Heart left ventricle (tissue), 16 donors: ENCODE measurements at regions not wholly inside any gene's neighbourhood (a gene's known extent, or its start where the extent isn't known, plus 50 kb on each side); places are given as distances from the start of the nearest gene placed in this dataset.

Experiments
- ATAC-seq, 4 donors: fragments of 200-7000 bp; cut with Tn5 transposase; one replicate each; pipeline ENCODE4 v1.9.1; 2020 to 2022; ENCODE audit warnings: moderate library complexity in 4 of 4, mild to moderate bottlenecking in 3 of 4, moderate number of reproducible peaks in 1 of 4
- DNase-seq, 5 donors: peaks; one replicate each; pipeline ENCODE4 v3.0.0-alpha.2; 2020
- H3K27ac ChIP-seq, 12 donors: fragments of 200-600 bp; sonication (generic) in 4 of 12; one replicate each; pipeline versions ENCODE4 v1.5.0 to v1.8.0; 2016 to 2022; ENCODE audit warnings: mild to moderate bottlenecking in 2 of 12
- H3K27me3 ChIP-seq, 9 donors: fragments of 200-600 bp; sonication (generic) in 2 of 9; one replicate each; pipeline versions ENCODE4 v1.5.1 to v1.8.0; 2016 to 2022; ENCODE audit warnings: mild to moderate bottlenecking in 3 of 9
- H3K36me3 ChIP-seq, 9 donors: fragments of 200-600 bp; sonication (generic) in 2 of 9; one replicate each; pipeline versions ENCODE4 v1.5.0 to v1.8.0; 2018 to 2022; ENCODE audit warnings: mild to moderate bottlenecking in 2 of 9
- H3K4me1 ChIP-seq, 12 donors: fragments of 200-600 bp; sonication (generic) in 4 of 12; one replicate each; pipeline versions ENCODE4 v1.5.0 to v1.8.0; 2016 to 2022; ENCODE audit warnings: mild to moderate bottlenecking in 3 of 12
- H3K4me3 ChIP-seq, 12 donors: fragments of 200-600 bp; sonication (generic) in 4 of 12; one replicate each; pipeline versions ENCODE4 v1.5.0 to v1.8.0; 2017 to 2022; ENCODE audit warnings: mild to moderate bottlenecking in 9 of 12, moderate library complexity in 4 of 12
- H3K9me3 ChIP-seq, 12 donors: fragments of 200-600 bp; sonication (generic) in 4 of 12; one replicate each; pipeline versions ENCODE4 v1.5.0 to v1.8.0; 2016 to 2022; ENCODE audit warnings: mild to moderate bottlenecking in 1 of 12
- POLR2A ChIP-seq, 2 donors: fragments of 450-650 bp; IDR thresholded peaks; one replicate each; pipeline ENCODE4 v1.6.1; 2017; ENCODE audit warnings: antibody characterized with exemption in 2 of 2, mild to moderate bottlenecking in 2 of 2, moderate library complexity in 2 of 2
- WGBS, 4 donors: extraction: QIAGEN DNeasy Blood & Tissue Kit in 2 of 4; methylation state at CpG; one replicate each; pipeline versions ENCODE4 v1.1.5 to v1.1.7; 2013 to 2018; 5-methylcytosine and 5-hydroxymethylcytosine counted together
- intact Hi-C, 10 donors: fragments of 100-400 bp; cut with DNase I; formaldehyde crosslinking; loops; one replicate each; pipeline versions ENCODE4 v1.11.1 to v1.14.2; 2022
- TF ChIP-seq, protein P1 (sequence below), 12 donors: fragments of 200-600 bp; sonication (generic) in 4 of 12; IDR thresholded peaks; one replicate each; pipeline versions ENCODE4 v1.5.0 to v1.8.0; 2018 to 2022; ENCODE audit warnings: antibody characterized with exemption in 12 of 12, mild to moderate bottlenecking in 5 of 12
- donor health status: ischemic (EF 13 %, LVEDD 7.1; RV severe dilation, severe dysfunction).
- donor health status: healthy with polysubstance abuse.
- donor health status: DM: no; HTN: yes; CAD: no.
- donor health status: DM: no; HTN: no; CAD: no.
- donor health status: ischemic (EF 25% LVEDD 6.9; RV normal size, moderate dysfunction).
- donor health status: ischemic (EF 25% LVEDD 5.7; RV mildly dilated, moderate dysfunction).
- donor health status: healthy.
- donor health status: DM: yes; HTN: yes; CAD: no.
- donor health status: ischemic (EF 35%, LVEDD 5.7; RV mildly dilated, moderate dysfunction).
- donor health status: nonischemic (EF 11% LVEDD 7.7; RV severe dilation, severe dysfunction).
- donor health status: DM: yes; HTN: yes; CAD: no.
- donor health status: PGD.
- donor health status: ischemic (EF 29% LVEDD 5.4; RV normal size, mild dysfunction).
- donor health status: nonischemic (EF 23%, LVEDD 6.1; RV moderate dilation, normal function).

DNA sequence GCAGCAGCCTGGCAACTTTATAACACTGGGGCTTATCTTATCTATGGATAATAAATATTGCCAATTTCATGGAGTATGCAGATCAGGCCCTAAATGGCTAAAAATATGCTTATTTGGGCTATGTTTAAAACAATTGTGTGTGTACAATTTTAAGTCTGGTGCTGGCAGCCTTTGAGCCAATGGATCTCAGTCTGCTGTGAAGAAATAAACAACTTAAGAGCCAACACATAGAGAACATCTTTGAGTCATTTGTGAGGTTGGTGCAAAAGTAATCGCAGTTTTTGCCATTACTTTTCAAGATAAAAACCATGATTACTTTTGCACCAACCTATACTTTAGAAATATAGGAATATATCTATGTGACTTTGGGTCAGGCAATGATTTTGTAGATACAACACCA, 129.1 kb upstream of the CARMIL1 start:
- ATAC-seq (no peak), DNase-seq (no peak)
- H3K4me3 ChIP-seq = no peak overlapping the region
- peaks cover 0 to 19% (median 0%) of the 10 kb centered on the region in 12 donors for H3K9me3 ChIP-seq
- no peak for TF ChIP-seq POLR2A (IDR thresholded peaks at IDR 0.05)
- TF ChIP-seq, protein P1, sequence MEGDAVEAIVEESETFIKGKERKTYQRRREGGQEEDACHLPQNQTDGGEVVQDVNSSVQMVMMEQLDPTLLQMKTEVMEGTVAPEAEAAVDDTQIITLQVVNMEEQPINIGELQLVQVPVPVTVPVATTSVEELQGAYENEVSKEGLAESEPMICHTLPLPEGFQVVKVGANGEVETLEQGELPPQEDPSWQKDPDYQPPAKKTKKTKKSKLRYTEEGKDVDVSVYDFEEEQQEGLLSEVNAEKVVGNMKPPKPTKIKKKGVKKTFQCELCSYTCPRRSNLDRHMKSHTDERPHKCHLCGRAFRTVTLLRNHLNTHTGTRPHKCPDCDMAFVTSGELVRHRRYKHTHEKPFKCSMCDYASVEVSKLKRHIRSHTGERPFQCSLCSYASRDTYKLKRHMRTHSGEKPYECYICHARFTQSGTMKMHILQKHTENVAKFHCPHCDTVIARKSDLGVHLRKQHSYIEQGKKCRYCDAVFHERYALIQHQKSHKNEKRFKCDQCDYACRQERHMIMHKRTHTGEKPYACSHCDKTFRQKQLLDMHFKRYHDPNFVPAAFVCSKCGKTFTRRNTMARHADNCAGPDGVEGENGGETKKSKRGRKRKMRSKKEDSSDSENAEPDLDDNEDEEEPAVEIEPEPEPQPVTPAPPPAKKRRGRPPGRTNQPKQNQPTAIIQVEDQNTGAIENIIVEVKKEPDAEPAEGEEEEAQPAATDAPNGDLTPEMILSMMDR (IDR thresholded peaks at IDR 0.05) = no peak
- H3K27ac ChIP-seq = no peak overlapping the region
- H3K36me3 ChIP-seq = no peaks in the 10 kb centered on the region
- H3K4me1 ChIP-seq = peaks cover 0 to 20% (median 0%) of the 10 kb centered on the region in 12 donors
- intact Hi-C loops = no loop called here
- no peaks in the 10 kb centered on the region for H3K27me3 ChIP-seq
- WGBS, 4 donors = 86 to 95% (median 90%) methylated on average over 1 of the region's 1 CpG

DNA sequence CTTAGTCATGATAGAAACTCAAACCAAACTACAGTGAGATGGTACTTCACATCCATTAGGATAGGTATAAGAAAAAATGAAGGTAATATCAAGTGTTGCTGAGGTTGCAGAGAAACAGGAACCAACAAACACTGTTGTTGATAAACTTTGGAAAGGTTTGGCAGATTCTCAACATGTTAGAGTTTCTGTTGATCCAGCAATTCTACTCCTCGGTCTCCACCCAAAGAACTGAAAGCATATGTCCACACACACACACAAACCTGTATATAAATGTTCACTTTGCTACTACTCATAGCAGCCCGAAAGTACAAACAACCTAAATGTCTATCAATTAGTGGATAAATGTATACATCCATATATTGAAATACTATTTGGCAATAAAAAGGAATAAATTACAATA, 128.3 kb upstream of the CARMIL1 start:
- DNase-seq (no peak), ATAC-seq (no peak)
- TF ChIP-seq, protein P1 (IDR thresholded peaks at IDR 0.05) = no peak
- TF ChIP-seq POLR2A (IDR thresholded peaks at IDR 0.05) = no peak
- Histone ChIP-seq H3K4me3 (no peak overlapping the region), H3K27ac (no peak overlapping the region), H3K27me3 (no peaks in the 10 kb centered on the region), H3K9me3 (peaks cover 0 to 19% (median 0%) of the 10 kb centered on the region in 12 donors), H3K36me3 (no peaks in the 10 kb centered on the region), H3K4me1 (peaks cover 0 to 20% (median 0%) of the 10 kb centered on the region in 12 donors)
- intact Hi-C loops = no loop called here
- 73 to 92% (median 88%) methylated on average over 2 of the region's 2 CpGs for WGBS, 4 donors

GRCh38 chr6:25153079-25153478, 126.1 kb upstream of the CARMIL1 start:
- intact Hi-C loops = no loop called here
- no peak for ATAC-seq
- no peak for DNase-seq

DNA sequence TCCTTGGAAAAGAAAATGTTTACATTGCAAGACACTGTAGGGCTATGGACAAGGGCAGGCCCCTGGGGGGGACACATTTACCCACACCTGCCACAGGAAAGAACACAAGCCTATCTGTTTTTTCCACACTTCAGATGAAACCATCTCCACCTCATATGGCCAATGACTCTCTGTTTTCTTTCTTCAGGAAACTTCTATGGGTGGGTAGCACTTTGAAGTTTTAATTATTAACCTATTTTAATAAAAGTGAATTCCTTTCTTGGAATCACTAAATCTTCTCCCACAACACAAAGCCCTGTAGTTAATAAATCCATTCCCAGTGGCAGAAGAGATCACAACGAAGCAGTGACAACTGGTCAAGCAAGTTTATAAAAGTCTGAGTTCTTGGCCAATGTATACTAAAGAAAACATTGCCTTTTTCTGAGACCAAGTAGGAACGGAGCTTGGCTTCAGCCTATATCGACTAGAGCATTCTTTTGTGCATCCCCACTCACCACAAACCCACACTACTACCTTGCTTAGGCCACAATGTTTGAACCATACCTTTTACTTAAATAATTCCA, 125.1 kb upstream of the CARMIL1 start:
- H3K4me1 ChIP-seq = peaks cover 0 to 8% (median 0%) of the 10 kb centered on the region in 12 donors
- H3K27ac ChIP-seq = no peak overlapping the region
- ATAC-seq (no peak), DNase-seq (no peak)
- intact Hi-C loops = no loop called here
- TF ChIP-seq, protein P1 (IDR thresholded peaks at IDR 0.05) = no peak
- no peak for TF ChIP-seq POLR2A (IDR thresholded peaks at IDR 0.05)
- no peaks in the 10 kb centered on the region for H3K27me3 ChIP-seq
- 90 to 94% (median 90%) methylated on average over 3 of the region's 3 CpGs for WGBS, 4 donors
- no peaks in the 10 kb centered on the region for H3K36me3 ChIP-seq
- peaks cover 0 to 40% (median 16%) of the 10 kb centered on the region in 12 donors for H3K9me3 ChIP-seq
- H3K4me3 ChIP-seq = no peak overlapping the region

More at GRCh38 chr6:25153079-25153478, 126.1 kb upstream of the CARMIL1 start:
- Histone ChIP-seq H3K36me3 (no peaks in the 10 kb centered on the region), H3K9me3 (peaks cover 0 to 33% (median 6%) of the 10 kb centered on the region in 12 donors), H3K4me3 (no peak overlapping the region), H3K4me1 (peaks cover 0 to 8% (median 0%) of the 10 kb centered on the region in 12 donors), H3K27ac (no peak overlapping the region), H3K27me3 (no peaks in the 10 kb centered on the region)
- TF ChIP-seq, protein P1 (IDR thresholded peaks at IDR 0.05) = no peak
- TF ChIP-seq POLR2A (IDR thresholded peaks at IDR 0.05) = no peak
- 95 to 96% (median 96%) methylated on average over 19 to 21 of the region's 21 CpGs for WGBS, 4 donors
